Activated CD8-positive, alpha-beta T cell treated with anti-CD3 and anti-CD28 coated beads for 36 hours (primary cell): ENCODE measurements at regions not wholly inside any gene's neighbourhood (a gene's known extent, or its start where the extent isn't known, plus 50 kb on each side); places are given as distances from the start of the nearest gene placed in this dataset.

Experiments used
- ATAC-seq: fragments of 200-7000 bp; cut with Tn5 transposase; one replicate; pipeline ENCODE4 v1.10.0; 2021; ENCODE audit warnings: mild to moderate bottlenecking, moderate library complexity
- CTCF ChIA-PET: fragments of 350-600 bp; sonication (Branson Sonifier 250); formaldehyde crosslinking; loops from one replicate; lab custom pipeline; 2021; ENCODE audit warnings: antibody characterized with exemption; lab: Charles Lee
- POLR2A ChIA-PET: fragments of 350-600 bp; sonication (Branson Sonifier 250); formaldehyde crosslinking; loops from one replicate; lab custom pipeline; 2021; ENCODE audit warnings: antibody characterized with exemption; lab: Charles Lee
- DNase-seq: peaks from one replicate; pipeline ENCODE4 v3.0.0-alpha.2; 2020
- H3K27ac Mint-ChIP-seq: one replicate; pipeline ENCODE4 v1.8.0; 2021; ENCODE audit warnings: mild to moderate bottlenecking, mixed read lengths
- H3K27me3 Mint-ChIP-seq: one replicate; pipeline ENCODE4 v1.8.0; 2021; ENCODE audit warnings: mixed read lengths
- H3K36me3 Mint-ChIP-seq: one replicate; pipeline ENCODE4 v1.8.0; 2021; ENCODE audit warnings: low read depth, mixed read lengths
- H3K4me1 Mint-ChIP-seq: one replicate; pipeline ENCODE4 v1.8.0; 2021; ENCODE audit warnings: low read depth, mixed read lengths
- H3K4me3 Mint-ChIP-seq: one replicate; pipeline ENCODE4 v1.8.0; 2021; ENCODE audit warnings: mild to moderate bottlenecking, moderate library complexity, mixed read lengths
- H3K9me3 Mint-ChIP-seq: one replicate; pipeline ENCODE4 v1.8.0; 2021; ENCODE audit warnings: mixed read lengths
- CTCF ChIP-seq: fragments of 200-600 bp; IDR thresholded peaks from one replicate; pipeline ENCODE4 v1.8.0; 2022; ENCODE audit warnings: antibody characterized with exemption, mild to moderate bottlenecking
- intact Hi-C: fragments of 100-400 bp; cut with micrococcal nuclease; formaldehyde crosslinking; loops from one replicate; pipeline ENCODE4 v1.10.0; 2022

GRCh38 chr3:176911579-176911978 is 285.7 kb downstream of the TBL1XR1 start:
- Mint-ChIP-seq H3K4me3 (no peak overlapping the region), H3K27me3 (no peaks in the 10 kb centered on the region), H3K4me1 (no peaks in the 10 kb centered on the region), H3K9me3 (no peaks in the 10 kb centered on the region), H3K27ac (no peak overlapping the region), H3K36me3 (no peaks in the 10 kb centered on the region)
- ChIA-PET CTCF (no interaction called here), POLR2A (no interaction called here)
- intact Hi-C loops = no loop called here
- DNase-seq (no peak), ATAC-seq (no peak)
- no peak for TF ChIP-seq CTCF

- POLR2A ChIA-PET = no interaction called here
- Mint-ChIP-seq H3K4me3 (no peak overlapping the region), H3K9me3 (no peaks in the 10 kb centered on the region), H3K27ac (no peak overlapping the region), H3K4me1 (no peaks in the 10 kb centered on the region), H3K27me3 (no peaks in the 10 kb centered on the region), H3K36me3 (no peaks in the 10 kb centered on the region)
- ATAC-seq (no peak), DNase-seq (no peak)
- intact Hi-C loops = no loop called here
- CTCF ChIA-PET = no interaction called here
- no peak for TF ChIP-seq CTCF
Observed at GRCh38 chr3:176909044-176909443, 288.2 kb downstream of the TBL1XR1 start.

DNA sequence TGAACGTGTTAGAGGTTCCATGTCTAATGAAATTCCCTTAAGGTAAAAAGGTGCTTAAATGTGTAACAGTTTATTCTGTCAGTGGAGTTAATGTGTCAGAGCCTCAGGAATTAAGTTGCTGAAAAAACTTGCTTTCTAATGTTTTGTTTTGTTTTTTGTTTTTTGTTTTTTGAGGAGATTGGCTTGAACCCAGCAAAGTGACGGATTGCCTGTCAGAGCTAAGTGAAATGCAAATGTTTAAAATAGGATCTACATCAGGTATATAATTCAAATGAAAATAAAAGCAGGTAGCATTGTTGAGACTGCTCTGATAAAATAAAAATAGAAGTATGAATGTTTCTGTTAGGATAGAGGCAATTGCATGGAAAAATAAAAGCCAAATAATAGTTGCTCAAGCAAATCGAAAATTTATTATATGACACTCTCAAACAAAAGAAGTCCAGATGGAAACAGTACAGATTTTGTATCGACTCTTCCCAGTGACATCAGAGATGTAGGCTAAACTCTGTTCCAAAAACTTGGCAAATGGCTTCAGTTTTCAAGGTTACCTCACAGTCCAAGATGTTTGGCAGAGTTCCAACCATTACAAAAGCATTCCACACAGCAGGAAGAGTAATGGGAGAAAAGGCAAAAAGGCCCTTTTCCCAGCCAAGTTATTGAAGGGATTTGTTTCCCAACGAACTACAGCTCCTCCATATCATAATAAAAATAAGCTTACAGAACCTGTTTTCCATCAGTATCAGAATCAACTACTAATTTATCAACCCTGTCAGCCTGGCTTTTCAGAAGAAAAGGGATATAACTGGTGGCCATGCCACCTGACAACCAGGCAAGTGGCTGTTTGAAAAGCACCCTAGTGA is 291.0 kb downstream of the TBL1XR1 start:
- ChIA-PET POLR2A (interaction anchor here (0.6 kb wide), 1 partner anchor 932 kb away, joined by 3 read pairs; no protein-coding TSS in a partner anchor), CTCF (no interaction called here)
- Mint-ChIP-seq H3K27me3 (no peaks in the 10 kb centered on the region), H3K4me1 (no peaks in the 10 kb centered on the region), H3K27ac (no peak overlapping the region), H3K36me3 (no peaks in the 10 kb centered on the region), H3K9me3 (no peaks in the 10 kb centered on the region), H3K4me3 (no peak overlapping the region)
- intact Hi-C loops = no loop called here
- TF ChIP-seq CTCF = no peak
- DNase-seq = no peak
- ATAC-seq = no peak

DNA sequence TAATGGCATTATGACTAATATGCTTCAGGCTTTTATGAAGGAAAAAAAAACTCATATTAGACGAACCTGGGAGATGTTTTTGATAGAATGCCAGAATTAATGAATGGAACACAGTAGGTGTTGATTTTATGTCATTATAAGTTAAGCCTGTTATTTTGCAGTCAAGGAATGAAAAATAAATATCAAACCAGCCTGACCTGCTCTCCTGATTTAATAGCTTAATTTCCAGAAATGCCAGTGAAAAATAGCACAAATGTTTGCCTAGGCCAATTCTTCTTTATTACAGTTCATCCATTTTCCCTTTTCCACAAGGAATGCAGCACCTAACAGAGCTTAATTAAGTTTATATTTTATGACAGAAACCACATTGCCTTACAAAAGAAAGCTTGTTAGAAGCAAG is 292.0 kb downstream of the TBL1XR1 start:
- POLR2A ChIA-PET = interaction anchor here (0.6 kb wide), 1 partner anchor 728 kb away, joined by 8 read pairs; no protein-coding TSS in a partner anchor
- H3K4me1 Mint-ChIP-seq = no peaks in the 10 kb centered on the region

More for the DNA sequence above, 292.0 kb downstream of the TBL1XR1 start:
- ATAC-seq = no peak
- Mint-ChIP-seq H3K36me3 (no peaks in the 10 kb centered on the region), H3K27me3 (peaks cover under 1% of the 10 kb centered on the region), H3K27ac (no peak overlapping the region), H3K4me3 (no peak overlapping the region), H3K9me3 (no peaks in the 10 kb centered on the region)
- no peak for DNase-seq
- CTCF ChIA-PET = no interaction called here
- intact Hi-C loops = no loop called here
- TF ChIP-seq CTCF = no peak
